MM.1S (cell line): ENCODE measurements at regions not wholly inside any gene's neighbourhood (a gene's known extent, or its start where the extent isn't known, plus 50 kb on each side); places are given as distances from the start of the nearest gene placed in this dataset.

Experiments
- DNase-seq: peaks from one replicate; pipeline ENCODE4 v3.0.0-alpha.2; 2015
- H2AFZ ChIP-seq: fragments of 300-600 bp; sonication (generic); 2 replicates; pipeline ENCODE4 v1.6.0; 2016; ENCODE audit warnings: antibody characterized with exemption, low read length
- H3F3A ChIP-seq: fragments of 300-600 bp; sonication (generic); 2 replicates; pipeline ENCODE4 v1.6.1; 2016; ENCODE audit warnings: mild to moderate bottlenecking, antibody characterized with exemption, low read length, moderate library complexity, mixed read lengths; ENCODE audit not compliant: insufficient read depth
- H3K27ac ChIP-seq: fragments of 300-600 bp; sonication (generic); 2 replicates; pipeline ENCODE4 v1.5.1; 2016; ENCODE audit warnings: mild to moderate bottlenecking, low read length
- H3K27me3 ChIP-seq: fragments of 300-600 bp; sonication (generic); replicated peaks from 2 replicates; pipeline ENCODE4 v1.6.0; 2016; ENCODE audit warnings: low read length; ENCODE audit not compliant: insufficient read depth
- H3K36me3 ChIP-seq: fragments of 300-600 bp; sonication (generic); replicated peaks from 2 replicates; pipeline ENCODE4 v1.6.1; 2016; ENCODE audit warnings: mild to moderate bottlenecking, low read length, mixed read lengths; ENCODE audit not compliant: insufficient read depth
- H3K4me1 ChIP-seq: fragments of 300-600 bp; sonication (generic); 2 replicates; pipeline ENCODE4 v1.6.1; 2016; ENCODE audit warnings: low read length, mixed read lengths
- H3K4me2 ChIP-seq: fragments of 300-600 bp; sonication (generic); 2 replicates; pipeline ENCODE4 v1.6.0; 2016; ENCODE audit warnings: low read depth, low read length
- H3K4me3 ChIP-seq: fragments of 300-600 bp; sonication (generic); 2 replicates; pipeline ENCODE4 v1.5.1; 2016; ENCODE audit warnings: low read length, mixed read lengths
- H3K79me2 ChIP-seq: fragments of 300-600 bp; sonication (generic); 2 replicates; pipeline ENCODE4 v1.6.1; 2016; ENCODE audit warnings: mixed run types, low read length, mixed read lengths
- H3K9ac ChIP-seq: fragments of 300-600 bp; sonication (generic); 2 replicates; pipeline ENCODE4 v1.6.1; 2016; ENCODE audit warnings: low read length, mixed read lengths
- H3K9me2 ChIP-seq: fragments of 300-600 bp; sonication (generic); replicated peaks from 2 replicates; pipeline ENCODE4 v1.6.1; 2016; ENCODE audit warnings: mild to moderate bottlenecking, low read length, mixed read lengths; ENCODE audit not compliant: insufficient read depth
- H3K9me3 ChIP-seq: fragments of 300-600 bp; sonication (generic); replicated peaks from 2 replicates; pipeline ENCODE4 v1.6.1; 2016; ENCODE audit warnings: mild to moderate bottlenecking, low read length, mixed read lengths; ENCODE audit not compliant: insufficient read depth
- H4K20me1 ChIP-seq: fragments of 300-600 bp; sonication (generic); 2 replicates; pipeline ENCODE4 v1.6.1; 2016; ENCODE audit warnings: mild to moderate bottlenecking, low read length, moderate library complexity, mixed read lengths; ENCODE audit not compliant: insufficient read depth
- CTCF ChIP-seq: fragments of 300-600 bp; sonication (generic); IDR thresholded peaks from 2 replicates; pipeline ENCODE4 v1.5.1; 2016; ENCODE audit warnings: antibody characterized with exemption, low read length, mixed read lengths
- EZH2 ChIP-seq: fragments of 300-600 bp; sonication (generic); optimal IDR thresholded peaks from 2 replicates; pipeline ENCODE3; 2017; ENCODE audit warnings: low read depth, mild to moderate bottlenecking, antibody characterized with exemption, low read length, mixed read lengths
- EZH2phosphoT487 ChIP-seq: fragments of 300-600 bp; sonication (generic); IDR thresholded peaks from 2 replicates; pipeline ENCODE4 v1.6.1; 2018; ENCODE audit warnings: antibody characterized with exemption, low read length

- no peaks in the 10 kb centered on the region for H3K36me3 ChIP-seq
- TF ChIP-seq CTCF (no peak), EZH2 (no peak), EZH2phosphoT487 (no peak)
- H3K27ac ChIP-seq: no peak overlapping the region
- no peak overlapping the region for H3K4me2 ChIP-seq
- H2AFZ ChIP-seq: no peak overlapping the region
- H4K20me1 ChIP-seq: no peaks in the 10 kb centered on the region
- H3K4me1 ChIP-seq: no peaks in the 10 kb centered on the region
- H3K9me3 ChIP-seq: no peaks in the 10 kb centered on the region
- DNase-seq: no peak
- no peaks in the 10 kb centered on the region for H3F3A ChIP-seq
- H3K79me2 ChIP-seq: no peaks in the 10 kb centered on the region
- no peaks in the 10 kb centered on the region for H3K27me3 ChIP-seq
- no peak overlapping the region for H3K4me3 ChIP-seq
- no peak overlapping the region for H3K9ac ChIP-seq
- H3K9me2 ChIP-seq: no peaks in the 10 kb centered on the region
These were observed 77.2 kb downstream of the NKX2-1 start for GRCh38 chr14:36442824-36443241.

- Histone ChIP-seq H3K27me3 (no peaks in the 10 kb centered on the region), H4K20me1 (no peaks in the 10 kb centered on the region), H3K4me1 (no peaks in the 10 kb centered on the region), H3F3A (no peaks in the 10 kb centered on the region), H3K9me3 (no peaks in the 10 kb centered on the region), H3K4me3 (no peak overlapping the region), H3K9ac (no peak overlapping the region), H3K27ac (no peak overlapping the region), H3K9me2 (no peaks in the 10 kb centered on the region), H3K79me2 (no peaks in the 10 kb centered on the region), H2AFZ (no peak overlapping the region), H3K4me2 (no peak overlapping the region), H3K36me3 (no peaks in the 10 kb centered on the region)
- DNase-seq: no peak
- TF ChIP-seq CTCF (no peak), EZH2 (no peak), EZH2phosphoT487 (no peak)
These were observed 78.7 kb downstream of the NKX2-1 start for GRCh38 chr14:36441283-36441682.

- H4K20me1 ChIP-seq: no peaks in the 10 kb centered on the region
- H3K27me3 ChIP-seq: no peaks in the 10 kb centered on the region
- no peak for TF ChIP-seq EZH2
- TF ChIP-seq EZH2phosphoT487: no peak
- TF ChIP-seq CTCF: no peak
- no peak overlapping the region for H3K4me3 ChIP-seq
- DNase-seq: no peak
- no peak overlapping the region for H2AFZ ChIP-seq
- no peaks in the 10 kb centered on the region for H3K4me1 ChIP-seq
- H3K9me3 ChIP-seq: no peaks in the 10 kb centered on the region
- no peak overlapping the region for H3K27ac ChIP-seq
- H3F3A ChIP-seq: no peaks in the 10 kb centered on the region
- no peaks in the 10 kb centered on the region for H3K9me2 ChIP-seq
- no peaks in the 10 kb centered on the region for H3K79me2 ChIP-seq
- H3K4me2 ChIP-seq: no peak overlapping the region
- H3K36me3 ChIP-seq: no peaks in the 10 kb centered on the region
- no peak overlapping the region for H3K9ac ChIP-seq
These were observed 80.3 kb downstream of the NKX2-1 start for GRCh38 chr14:36439766-36440165.

- H3K4me2 ChIP-seq: no peak overlapping the region
- H3K27ac ChIP-seq: no peak overlapping the region
- no peak for DNase-seq
- no peaks in the 10 kb centered on the region for H3K27me3 ChIP-seq
- H3K4me1 ChIP-seq: no peaks in the 10 kb centered on the region
- H3K36me3 ChIP-seq: no peaks in the 10 kb centered on the region
- no peaks in the 10 kb centered on the region for H4K20me1 ChIP-seq
- H3K9me2 ChIP-seq: no peaks in the 10 kb centered on the region
- TF ChIP-seq CTCF (no peak), EZH2 (no peak), EZH2phosphoT487 (no peak)
- H3K9me3 ChIP-seq: no peaks in the 10 kb centered on the region
- no peaks in the 10 kb centered on the region for H3K79me2 ChIP-seq
- no peaks in the 10 kb centered on the region for H3F3A ChIP-seq
- H3K4me3 ChIP-seq: no peak overlapping the region
- H3K9ac ChIP-seq: no peak overlapping the region
- no peak overlapping the region for H2AFZ ChIP-seq
These were observed 81.1 kb downstream of the NKX2-1 start for GRCh38 chr14:36438883-36439282.
